WTC11 (cell line): ENCODE measurements at regions not wholly inside any gene's neighbourhood (a gene's known extent, or its start where the extent isn't known, plus 50 kb on each side); places are given as distances from the start of the nearest gene placed in this dataset.

Source experiments
- ATAC-seq: fragments of 200-7000 bp; cut with Tn5 transposase; 2 replicates; pipeline ENCODE4 v1.10.0; 2021; ENCODE audit warnings: mild to moderate bottlenecking, moderate library complexity
- CTCF ChIA-PET: fragments of 300-600 bp; sonication (Branson Sonifier 250); formaldehyde crosslinking; loops from one replicate; lab custom pipeline; 2021; ENCODE audit warnings: antibody characterized with exemption; lab: Charles Lee
- POLR2A ChIA-PET: fragments of 350-600 bp; sonication (Branson Sonifier 250); formaldehyde crosslinking; loops from one replicate; lab custom pipeline; 2021; ENCODE audit warnings: antibody characterized with exemption; lab: Charles Lee
- DNase-seq: peaks from one replicate; pipeline ENCODE4 v3.0.0; 2021; ENCODE audit warnings: low spot score
- H3K27ac Mint-ChIP-seq: 2 replicates; pipeline ENCODE4 v1.8.0; 2021; ENCODE audit warnings: mixed read lengths
- H3K27me3 Mint-ChIP-seq: 2 replicates; pipeline ENCODE4 v1.8.0; 2021; ENCODE audit warnings: low read depth, mild to moderate bottlenecking, moderate library complexity, mixed read lengths
- H3K36me3 Mint-ChIP-seq: 2 replicates; pipeline ENCODE4 v1.8.0; 2021; ENCODE audit warnings: mixed read lengths
- H3K4me1 Mint-ChIP-seq: 2 replicates; pipeline ENCODE4 v1.8.0; 2022; ENCODE audit warnings: mixed read lengths
- H3K4me3 Mint-ChIP-seq: 2 replicates; pipeline ENCODE4 v1.8.0; 2021; ENCODE audit warnings: mild to moderate bottlenecking, moderate library complexity, mixed read lengths
- H3K9me3 Mint-ChIP-seq: 2 replicates; pipeline ENCODE4 v1.8.0; 2021; ENCODE audit warnings: mixed read lengths
- AFF4 ChIP-seq: sonication (generic); formaldehyde crosslinking; IDR thresholded peaks from 2 replicates; pipeline ENCODE4 v1.8.1; 2023; ENCODE audit warnings: mild to moderate bottlenecking, missing genetic modification reagents, borderline replicate concordance
- AR ChIP-seq: fragments of 250-450 bp; sonication (Bioruptor Pico); IDR thresholded peaks from 2 replicates; pipeline ENCODE4 v1.9.0; 2021; ENCODE audit warnings: mild to moderate bottlenecking
- ATF1 ChIP-seq: sonication (generic); formaldehyde crosslinking; IDR thresholded peaks from 2 replicates; pipeline ENCODE4 v1.8.1; 2023; ENCODE audit warnings: mild to moderate bottlenecking, moderate library complexity, missing genetic modification reagents
- ATF2 ChIP-seq: sonication (generic); formaldehyde crosslinking; IDR thresholded peaks from 2 replicates; pipeline ENCODE4 v1.8.1; 2022; ENCODE audit warnings: low read depth, missing genetic modification reagents, borderline replicate concordance
- CBFB ChIP-seq: sonication (generic); formaldehyde crosslinking; IDR thresholded peaks from 2 replicates; pipeline ENCODE4 v1.8.1; 2022; ENCODE audit warnings: mild to moderate bottlenecking, low read depth, missing genetic modification reagents
- CREB1 ChIP-seq: sonication (generic); formaldehyde crosslinking; IDR thresholded peaks from 2 replicates; pipeline ENCODE4 v1.8.0; 2023; ENCODE audit warnings: mild to moderate bottlenecking, missing genetic modification reagents
- EMX1 ChIP-seq: fragments of 250-450 bp; sonication (Bioruptor Pico); IDR thresholded peaks from 2 replicates; pipeline ENCODE4 v1.8.0; 2021; ENCODE audit warnings: mild to moderate bottlenecking
- ESRRA ChIP-seq: sonication (generic); formaldehyde crosslinking; IDR thresholded peaks from 2 replicates; pipeline ENCODE4 v1.8.1; 2022; ENCODE audit warnings: mild to moderate bottlenecking, missing genetic modification reagents, borderline replicate concordance
- FOXJ3 ChIP-seq: sonication (generic); formaldehyde crosslinking; IDR thresholded peaks from 2 replicates; pipeline ENCODE4 v1.9.0; 2021; ENCODE audit warnings: missing genetic modification reagents, mild to moderate bottlenecking, borderline replicate concordance
- FOXP1 ChIP-seq: sonication (generic); formaldehyde crosslinking; IDR thresholded peaks from 2 replicates; pipeline ENCODE4 v1.8.0; 2022; ENCODE audit warnings: missing genetic modification reagents, mild to moderate bottlenecking, moderate library complexity, borderline replicate concordance
- IRF2 ChIP-seq: sonication (generic); formaldehyde crosslinking; IDR thresholded peaks from 2 replicates; pipeline ENCODE4 v1.8.0; 2022; ENCODE audit warnings: low read depth, missing genetic modification reagents, borderline replicate concordance
- PRDM15 ChIP-seq: sonication (generic); formaldehyde crosslinking; IDR thresholded peaks from 2 replicates; pipeline ENCODE4 v1.8.0; 2022; ENCODE audit warnings: missing genetic modification reagents
- PRRX2 ChIP-seq: fragments of 250-450 bp; sonication (Bioruptor Pico); IDR thresholded peaks from 2 replicates; pipeline ENCODE4 v1.8.0; 2021; ENCODE audit warnings: mild to moderate bottlenecking
- STAT6 ChIP-seq: sonication (generic); formaldehyde crosslinking; conservative IDR thresholded peaks from 2 replicates; pipeline ENCODE4 v1.8.1; 2023; ENCODE audit warnings: mild to moderate bottlenecking, low read depth, missing genetic modification reagents, moderate library complexity
- ZBTB21 ChIP-seq: sonication (generic); formaldehyde crosslinking; IDR thresholded peaks from 2 replicates; pipeline ENCODE4 v1.8.1; 2023; ENCODE audit warnings: mild to moderate bottlenecking, missing genetic modification reagents, borderline replicate concordance
- ZNF138 ChIP-seq: sonication (generic); formaldehyde crosslinking; conservative IDR thresholded peaks from 2 replicates; pipeline ENCODE4 v1.8.1; 2022; ENCODE audit warnings: mild to moderate bottlenecking, moderate library complexity, missing genetic modification reagents
- TF ChIP-seq, protein P1 (sequence below): sonication (generic); formaldehyde crosslinking; IDR thresholded peaks from 2 replicates; pipeline ENCODE4 v1.8.0; 2023; ENCODE audit warnings: missing genetic modification reagents, mild to moderate bottlenecking, borderline replicate concordance

GRCh38 chr6:7048894-7049293 is 58.9 kb upstream of the RREB1 start:
- H3K4me3 Mint-ChIP-seq, result no peak overlapping the region
- DNase-seq (no peak), ATAC-seq (no peak)
- H3K27ac Mint-ChIP-seq, result no peak overlapping the region
- H3K36me3 Mint-ChIP-seq, result no peaks in the 10 kb centered on the region
- peaks cover 19% of the 10 kb centered on the region for H3K4me1 Mint-ChIP-seq
- POLR2A ChIA-PET, result no interaction called here
- CTCF ChIA-PET, result no interaction called here
- no peaks in the 10 kb centered on the region for H3K9me3 Mint-ChIP-seq
- H3K27me3 Mint-ChIP-seq, result peaks cover 13% of the 10 kb centered on the region
- TF ChIP-seq ZBTB21 (CRISPR knock-in tag) (no peak), FOXP1 (CRISPR knock-in tag) (no peak), AFF4 (CRISPR knock-in tag) (no peak), ESRRA (CRISPR knock-in tag) (no peak), IRF2 (CRISPR knock-in tag) (no peak), AR (CRISPR knock-in tag) (no peak), PRRX2 (CRISPR knock-in tag) (no peak), CREB1 (no peak), PRDM15 (CRISPR knock-in tag) (no peak), EMX1 (CRISPR knock-in tag) (no peak), ATF2 (no peak), ZNF138 (no peak), ATF1 (no peak), STAT6 (no peak), FOXJ3 (CRISPR knock-in tag) (no peak), CBFB (CRISPR knock-in tag) (no peak)
- TF ChIP-seq, protein P1, sequence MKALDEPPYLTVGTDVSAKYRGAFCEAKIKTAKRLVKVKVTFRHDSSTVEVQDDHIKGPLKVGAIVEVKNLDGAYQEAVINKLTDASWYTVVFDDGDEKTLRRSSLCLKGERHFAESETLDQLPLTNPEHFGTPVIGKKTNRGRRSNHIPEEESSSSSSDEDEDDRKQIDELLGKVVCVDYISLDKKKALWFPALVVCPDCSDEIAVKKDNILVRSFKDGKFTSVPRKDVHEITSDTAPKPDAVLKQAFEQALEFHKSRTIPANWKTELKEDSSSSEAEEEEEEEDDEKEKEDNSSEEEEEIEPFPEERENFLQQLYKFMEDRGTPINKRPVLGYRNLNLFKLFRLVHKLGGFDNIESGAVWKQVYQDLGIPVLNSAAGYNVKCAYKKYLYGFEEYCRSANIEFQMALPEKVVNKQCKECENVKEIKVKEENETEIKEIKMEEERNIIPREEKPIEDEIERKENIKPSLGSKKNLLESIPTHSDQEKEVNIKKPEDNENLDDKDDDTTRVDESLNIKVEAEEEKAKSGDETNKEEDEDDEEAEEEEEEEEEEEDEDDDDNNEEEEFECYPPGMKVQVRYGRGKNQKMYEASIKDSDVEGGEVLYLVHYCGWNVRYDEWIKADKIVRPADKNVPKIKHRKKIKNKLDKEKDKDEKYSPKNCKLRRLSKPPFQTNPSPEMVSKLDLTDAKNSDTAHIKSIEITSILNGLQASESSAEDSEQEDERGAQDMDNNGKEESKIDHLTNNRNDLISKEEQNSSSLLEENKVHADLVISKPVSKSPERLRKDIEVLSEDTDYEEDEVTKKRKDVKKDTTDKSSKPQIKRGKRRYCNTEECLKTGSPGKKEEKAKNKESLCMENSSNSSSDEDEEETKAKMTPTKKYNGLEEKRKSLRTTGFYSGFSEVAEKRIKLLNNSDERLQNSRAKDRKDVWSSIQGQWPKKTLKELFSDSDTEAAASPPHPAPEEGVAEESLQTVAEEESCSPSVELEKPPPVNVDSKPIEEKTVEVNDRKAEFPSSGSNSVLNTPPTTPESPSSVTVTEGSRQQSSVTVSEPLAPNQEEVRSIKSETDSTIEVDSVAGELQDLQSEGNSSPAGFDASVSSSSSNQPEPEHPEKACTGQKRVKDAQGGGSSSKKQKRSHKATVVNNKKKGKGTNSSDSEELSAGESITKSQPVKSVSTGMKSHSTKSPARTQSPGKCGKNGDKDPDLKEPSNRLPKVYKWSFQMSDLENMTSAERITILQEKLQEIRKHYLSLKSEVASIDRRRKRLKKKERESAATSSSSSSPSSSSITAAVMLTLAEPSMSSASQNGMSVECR, result no peak
